ENCODE measurements at regions not wholly inside any gene's neighbourhood (a gene's known extent, or its start where the extent isn't known, plus 50 kb on each side); places are given as distances from the start of the nearest gene placed in this dataset.

DNA sequence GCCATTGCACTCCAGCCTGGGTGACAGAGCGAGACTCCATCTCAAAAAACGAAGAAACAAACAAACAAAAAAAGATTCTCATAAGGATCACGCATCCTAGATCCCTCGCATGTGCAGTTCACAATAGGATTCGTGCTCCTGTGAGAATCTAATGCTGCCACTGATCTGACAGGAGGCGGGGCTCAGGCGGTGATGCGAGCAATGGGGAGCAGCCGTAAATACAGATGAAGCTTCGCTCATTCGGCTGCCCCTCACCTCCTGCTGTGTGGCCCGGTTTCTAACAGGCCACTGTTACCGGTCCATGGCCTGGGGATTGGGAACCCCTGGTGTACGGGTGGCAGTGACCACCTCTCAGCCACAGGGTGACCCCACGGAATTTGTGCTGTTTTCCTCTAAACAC is 98.2 kb upstream of the MRI1 start:
- no peak for TF ChIP-seq EZH2 (IDR thresholded peaks at IDR 0.05; ENCODE audit: borderline replicate concordance, insufficient read depth, low read length, poor library complexity, severe bottlenecking)
- TF ChIP-seq, protein P1, sequence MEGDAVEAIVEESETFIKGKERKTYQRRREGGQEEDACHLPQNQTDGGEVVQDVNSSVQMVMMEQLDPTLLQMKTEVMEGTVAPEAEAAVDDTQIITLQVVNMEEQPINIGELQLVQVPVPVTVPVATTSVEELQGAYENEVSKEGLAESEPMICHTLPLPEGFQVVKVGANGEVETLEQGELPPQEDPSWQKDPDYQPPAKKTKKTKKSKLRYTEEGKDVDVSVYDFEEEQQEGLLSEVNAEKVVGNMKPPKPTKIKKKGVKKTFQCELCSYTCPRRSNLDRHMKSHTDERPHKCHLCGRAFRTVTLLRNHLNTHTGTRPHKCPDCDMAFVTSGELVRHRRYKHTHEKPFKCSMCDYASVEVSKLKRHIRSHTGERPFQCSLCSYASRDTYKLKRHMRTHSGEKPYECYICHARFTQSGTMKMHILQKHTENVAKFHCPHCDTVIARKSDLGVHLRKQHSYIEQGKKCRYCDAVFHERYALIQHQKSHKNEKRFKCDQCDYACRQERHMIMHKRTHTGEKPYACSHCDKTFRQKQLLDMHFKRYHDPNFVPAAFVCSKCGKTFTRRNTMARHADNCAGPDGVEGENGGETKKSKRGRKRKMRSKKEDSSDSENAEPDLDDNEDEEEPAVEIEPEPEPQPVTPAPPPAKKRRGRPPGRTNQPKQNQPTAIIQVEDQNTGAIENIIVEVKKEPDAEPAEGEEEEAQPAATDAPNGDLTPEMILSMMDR (IDR thresholded peaks at IDR 0.05; ENCODE audit: poor library complexity, severe bottlenecking), result no peak
- TF ChIP-seq RAD21 (conservative IDR thresholded peaks at IDR 0.05), result no peak
- TF ChIP-seq EP300 (conservative IDR thresholded peaks at IDR 0.05; ENCODE audit: poor library complexity, severe bottlenecking), result no peak
- TF ChIP-seq, protein P2, sequence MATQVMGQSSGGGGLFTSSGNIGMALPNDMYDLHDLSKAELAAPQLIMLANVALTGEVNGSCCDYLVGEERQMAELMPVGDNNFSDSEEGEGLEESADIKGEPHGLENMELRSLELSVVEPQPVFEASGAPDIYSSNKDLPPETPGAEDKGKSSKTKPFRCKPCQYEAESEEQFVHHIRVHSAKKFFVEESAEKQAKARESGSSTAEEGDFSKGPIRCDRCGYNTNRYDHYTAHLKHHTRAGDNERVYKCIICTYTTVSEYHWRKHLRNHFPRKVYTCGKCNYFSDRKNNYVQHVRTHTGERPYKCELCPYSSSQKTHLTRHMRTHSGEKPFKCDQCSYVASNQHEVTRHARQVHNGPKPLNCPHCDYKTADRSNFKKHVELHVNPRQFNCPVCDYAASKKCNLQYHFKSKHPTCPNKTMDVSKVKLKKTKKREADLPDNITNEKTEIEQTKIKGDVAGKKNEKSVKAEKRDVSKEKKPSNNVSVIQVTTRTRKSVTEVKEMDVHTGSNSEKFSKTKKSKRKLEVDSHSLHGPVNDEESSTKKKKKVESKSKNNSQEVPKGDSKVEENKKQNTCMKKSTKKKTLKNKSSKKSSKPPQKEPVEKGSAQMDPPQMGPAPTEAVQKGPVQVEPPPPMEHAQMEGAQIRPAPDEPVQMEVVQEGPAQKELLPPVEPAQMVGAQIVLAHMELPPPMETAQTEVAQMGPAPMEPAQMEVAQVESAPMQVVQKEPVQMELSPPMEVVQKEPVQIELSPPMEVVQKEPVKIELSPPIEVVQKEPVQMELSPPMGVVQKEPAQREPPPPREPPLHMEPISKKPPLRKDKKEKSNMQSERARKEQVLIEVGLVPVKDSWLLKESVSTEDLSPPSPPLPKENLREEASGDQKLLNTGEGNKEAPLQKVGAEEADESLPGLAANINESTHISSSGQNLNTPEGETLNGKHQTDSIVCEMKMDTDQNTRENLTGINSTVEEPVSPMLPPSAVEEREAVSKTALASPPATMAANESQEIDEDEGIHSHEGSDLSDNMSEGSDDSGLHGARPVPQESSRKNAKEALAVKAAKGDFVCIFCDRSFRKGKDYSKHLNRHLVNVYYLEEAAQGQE (IDR thresholded peaks at IDR 0.05; ENCODE audit: borderline replicate concordance), result no peak
- TF ChIP-seq MXI1 (conservative IDR thresholded peaks at IDR 0.05; ENCODE audit: poor library complexity, severe bottlenecking), result no peak
- TF ChIP-seq TAF1 (IDR thresholded peaks at IDR 0.05; ENCODE audit: low read depth), result no peak

Measured in neural cell (in vitro differentiated cells).